ENCODE measurements at regions not wholly inside any gene's neighbourhood (a gene's known extent, or its start where the extent isn't known, plus 50 kb on each side); places are given as distances from the start of the nearest gene placed in this dataset.

DNA sequence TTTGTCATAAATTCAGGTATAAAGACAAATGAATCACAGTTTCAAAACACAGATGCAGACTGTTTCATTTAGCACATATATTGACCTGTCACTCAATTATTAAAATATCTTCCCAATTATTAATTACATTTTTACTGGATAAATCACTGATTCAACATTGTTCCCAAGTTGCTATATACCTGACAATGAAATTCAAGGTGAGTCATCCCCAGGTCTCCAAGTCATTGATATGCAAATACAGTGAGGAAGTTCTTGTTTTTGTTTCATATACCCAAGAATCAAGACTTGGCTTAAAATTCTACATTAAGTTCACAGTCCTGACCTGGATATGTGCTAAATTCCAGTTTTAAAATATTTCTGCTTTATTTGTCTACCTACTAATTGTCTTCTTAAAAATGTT, 599.3 kb upstream of the PSMD7 start:
- no peak for TF ChIP-seq CTCF (conservative IDR thresholded peaks at IDR 0.05 in 1 of 2, IDR thresholded peaks at IDR 0.05 in 1 of 2; ENCODE audit: low read depth in 1 of 2, low read length in 2 of 2)
- TF ChIP-seq EZH2 (IDR thresholded peaks at IDR 0.05; ENCODE audit: low read length, missing control alignments) = no peak

Data from fibroblast of lung (primary cell).